Thoracic aorta (tissue), 2 donors: ENCODE measurements at regions not wholly inside any gene's neighbourhood (a gene's known extent, or its start where the extent isn't known, plus 50 kb on each side); places are given as distances from the start of the nearest gene placed in this dataset.

Source experiments
- ATAC-seq: fragments of 150-250 bp; one replicate; pipeline ENCODE4 v1.8.0; 2017; ENCODE audit warnings: low read depth; ENCODE audit not compliant: insufficient number of reproducible peaks, low FRiP score
- DNase-seq: peaks from one replicate; pipeline ENCODE4 v3.0.0-alpha.2; 2020; ENCODE audit warnings: low spot score
- H3K27ac ChIP-seq, 2 donors: fragments of 200-600 bp; sonication (generic); 1 replicate in 1 of 2; 2 replicates in 1 of 2; pipeline ENCODE4 v1.5.1; 2016; ENCODE audit warnings: mild to moderate bottlenecking in 2 of 2, moderate library complexity in 2 of 2
- H3K27me3 ChIP-seq: fragments of 200-600 bp; sonication (generic); replicated peaks from 2 replicates; pipeline ENCODE4 v1.6.0; 2016; ENCODE audit warnings: mild to moderate bottlenecking; ENCODE audit not compliant: insufficient read depth
- H3K36me3 ChIP-seq: fragments of 200-600 bp; sonication (generic); one replicate; pipeline ENCODE4 v1.5.1; 2016
- H3K4me1 ChIP-seq, 2 donors: fragments of 200-600 bp; sonication (generic); 1 replicate in 1 of 2; 2 replicates in 1 of 2; pipeline versions ENCODE4 v1.5.1 to v1.6.0; 2016; ENCODE audit warnings: low read depth in 2 of 2, mild to moderate bottlenecking in 1 of 2; ENCODE audit not compliant: control insufficient read depth in 1 of 2
- H3K4me3 ChIP-seq: fragments of 200-600 bp; sonication (generic); 2 replicates; pipeline ENCODE4 v1.5.1; 2016; ENCODE audit warnings: mild to moderate bottlenecking
- H3K9me3 ChIP-seq: fragments of 200-600 bp; sonication (generic); 2 replicates; pipeline ENCODE4 v1.5.1; 2016
- TF ChIP-seq, protein P1 (sequence below): fragments of 200-600 bp; sonication (generic); IDR thresholded peaks from one replicate; pipeline ENCODE4 v1.5.1; 2019; ENCODE audit warnings: antibody characterized with exemption

DNA sequence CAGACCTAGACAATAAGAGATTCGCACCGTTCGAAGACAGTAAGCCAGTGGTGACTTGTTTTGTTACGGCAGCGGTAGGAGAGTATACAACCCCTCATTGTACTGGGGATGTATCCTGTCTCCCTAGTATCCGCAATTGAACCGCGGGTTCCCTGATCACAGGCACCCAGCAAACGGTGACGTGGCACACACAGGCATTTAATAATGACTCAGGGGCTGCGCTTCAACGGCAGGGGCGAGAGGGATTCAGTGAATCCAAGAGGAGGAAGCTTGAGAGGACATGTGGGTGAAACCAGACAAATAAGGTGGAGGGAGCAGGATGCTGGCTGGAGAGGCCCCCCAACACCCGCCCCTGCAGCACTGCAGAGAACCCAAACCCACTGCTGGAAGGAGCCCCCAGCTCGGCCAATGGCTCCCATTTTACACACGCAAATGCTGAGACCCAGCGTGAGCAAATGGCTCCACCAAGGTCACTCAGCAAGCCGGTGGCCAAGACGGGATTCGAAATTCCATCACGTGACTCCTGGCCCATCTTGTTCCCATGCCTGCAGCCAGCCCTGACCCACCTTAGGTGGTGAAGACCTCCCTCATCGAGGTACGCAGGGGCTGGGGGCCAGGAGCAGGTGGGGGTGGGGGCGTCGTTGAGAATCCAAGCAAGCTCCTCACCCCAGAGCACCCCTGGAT is 149.9 kb downstream of the SYF2 start:
- no peak for DNase-seq
- H3K4me1 ChIP-seq: no peaks in the 10 kb centered on the region
- H3K36me3 ChIP-seq: no peaks in the 10 kb centered on the region
- no peaks in the 10 kb centered on the region for H3K9me3 ChIP-seq
- no peak for ATAC-seq
- H3K27me3 ChIP-seq: no peaks in the 10 kb centered on the region
- H3K27ac ChIP-seq: no peak overlapping the region
- no peak overlapping the region for H3K4me3 ChIP-seq
- TF ChIP-seq, protein P1, sequence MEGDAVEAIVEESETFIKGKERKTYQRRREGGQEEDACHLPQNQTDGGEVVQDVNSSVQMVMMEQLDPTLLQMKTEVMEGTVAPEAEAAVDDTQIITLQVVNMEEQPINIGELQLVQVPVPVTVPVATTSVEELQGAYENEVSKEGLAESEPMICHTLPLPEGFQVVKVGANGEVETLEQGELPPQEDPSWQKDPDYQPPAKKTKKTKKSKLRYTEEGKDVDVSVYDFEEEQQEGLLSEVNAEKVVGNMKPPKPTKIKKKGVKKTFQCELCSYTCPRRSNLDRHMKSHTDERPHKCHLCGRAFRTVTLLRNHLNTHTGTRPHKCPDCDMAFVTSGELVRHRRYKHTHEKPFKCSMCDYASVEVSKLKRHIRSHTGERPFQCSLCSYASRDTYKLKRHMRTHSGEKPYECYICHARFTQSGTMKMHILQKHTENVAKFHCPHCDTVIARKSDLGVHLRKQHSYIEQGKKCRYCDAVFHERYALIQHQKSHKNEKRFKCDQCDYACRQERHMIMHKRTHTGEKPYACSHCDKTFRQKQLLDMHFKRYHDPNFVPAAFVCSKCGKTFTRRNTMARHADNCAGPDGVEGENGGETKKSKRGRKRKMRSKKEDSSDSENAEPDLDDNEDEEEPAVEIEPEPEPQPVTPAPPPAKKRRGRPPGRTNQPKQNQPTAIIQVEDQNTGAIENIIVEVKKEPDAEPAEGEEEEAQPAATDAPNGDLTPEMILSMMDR: no peak

DNA sequence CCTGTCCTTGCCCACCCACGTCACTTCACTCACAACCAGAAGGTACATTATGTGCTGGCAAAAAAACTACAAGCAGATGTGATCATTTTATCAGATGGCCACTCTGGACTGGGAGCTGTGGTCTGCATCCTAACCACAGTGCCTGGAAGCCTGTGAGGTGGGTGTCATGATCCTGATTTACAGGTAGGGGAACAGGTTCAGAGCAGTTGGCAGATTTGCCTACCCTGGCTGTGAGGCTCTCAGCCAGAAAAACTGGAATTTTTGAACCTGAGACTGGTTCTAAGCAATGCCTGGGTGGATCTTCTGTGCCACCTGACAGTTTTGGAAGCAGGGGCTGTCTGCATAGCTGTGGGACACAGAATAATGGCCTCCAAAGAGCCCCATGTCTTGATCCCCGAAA is 150.8 kb downstream of the SYF2 start:
- ATAC-seq: no peak
- no peak for DNase-seq

DNA sequence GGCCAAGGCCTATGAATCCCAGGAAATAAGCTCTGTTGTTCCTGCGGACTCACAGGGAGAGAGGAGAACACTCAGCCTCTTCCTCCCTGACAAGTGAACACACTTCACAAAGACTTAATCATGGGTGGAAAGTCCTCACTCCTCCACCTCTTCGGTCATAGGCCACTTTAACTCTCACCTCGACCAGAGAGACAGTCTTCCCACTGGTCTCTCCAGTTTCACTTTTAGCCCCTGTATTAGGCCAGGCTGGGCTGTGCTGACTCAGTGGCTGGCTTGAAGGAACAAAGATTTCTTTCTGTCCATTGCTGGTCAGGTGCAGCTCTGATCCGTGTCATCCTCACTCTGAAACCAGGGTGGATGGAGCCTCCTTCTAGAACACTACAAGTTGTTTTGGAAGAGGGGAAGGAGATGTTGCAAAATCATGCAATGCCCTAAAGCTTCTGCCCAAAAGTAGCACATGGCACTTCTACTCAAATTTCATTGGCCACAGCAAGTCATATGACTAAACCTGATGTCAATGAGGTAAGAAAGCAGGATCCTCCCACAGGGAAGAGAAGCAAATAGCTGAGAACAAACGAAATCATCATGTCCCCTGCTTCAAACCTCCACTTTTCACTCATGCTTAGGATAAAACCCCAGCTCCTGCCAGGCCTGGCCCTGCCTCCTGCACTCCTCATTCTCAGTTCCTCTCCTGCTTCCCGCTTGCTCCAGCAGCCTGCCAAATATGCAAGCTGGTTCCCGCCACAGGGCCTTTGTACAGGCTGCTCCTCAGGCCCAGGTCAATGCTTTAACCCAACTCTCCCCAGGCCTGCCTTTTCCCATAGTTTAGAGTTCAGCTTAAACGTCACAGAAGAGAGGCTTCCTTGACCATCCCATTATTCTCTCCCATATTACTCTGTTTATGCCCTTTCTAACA is 150.5 kb upstream of the RUNX3 start:
- TF ChIP-seq, protein P1: no peak
- H3K9me3 ChIP-seq: no peaks in the 10 kb centered on the region
- DNase-seq (no peak), ATAC-seq (no peak)
- no peak overlapping the region for H3K27ac ChIP-seq
- no peaks in the 10 kb centered on the region for H3K27me3 ChIP-seq
- no peaks in the 10 kb centered on the region for H3K36me3 ChIP-seq
- no peak overlapping the region for H3K4me3 ChIP-seq
- H3K4me1 ChIP-seq: no peaks in the 10 kb centered on the region

More for the DNA sequence above, 150.8 kb downstream of the SYF2 start:
- H3K4me3 ChIP-seq: no peak overlapping the region
- H3K4me1 ChIP-seq: no peaks in the 10 kb centered on the region
- H3K27ac ChIP-seq: no peak overlapping the region
- TF ChIP-seq, protein P1: no peak
- H3K27me3 ChIP-seq: no peaks in the 10 kb centered on the region
- no peaks in the 10 kb centered on the region for H3K9me3 ChIP-seq
- H3K36me3 ChIP-seq: no peaks in the 10 kb centered on the region

DNA sequence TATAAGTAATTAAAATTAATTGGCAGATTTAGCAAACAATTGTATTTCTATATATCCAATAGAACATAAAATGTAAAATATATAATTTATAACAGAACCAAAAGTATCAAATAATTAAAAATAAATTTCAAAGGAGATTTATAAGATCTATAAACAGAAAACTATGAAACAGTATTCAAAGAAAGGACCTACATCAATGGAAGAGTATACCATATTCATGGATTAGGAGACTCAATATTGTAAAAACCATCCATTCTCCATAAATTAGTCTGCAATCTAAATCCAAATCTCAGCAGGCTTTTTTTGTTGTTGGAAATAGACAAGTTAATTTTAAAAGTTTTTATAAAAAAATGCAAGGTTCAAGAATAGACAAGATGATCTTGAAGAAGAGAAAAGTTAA is 149.0 kb upstream of the RUNX3 start:
- Histone ChIP-seq H3K27me3 (no peaks in the 10 kb centered on the region), H3K27ac (no peak overlapping the region), H3K4me3 (no peak overlapping the region), H3K4me1 (no peaks in the 10 kb centered on the region), H3K9me3 (no peaks in the 10 kb centered on the region), H3K36me3 (no peaks in the 10 kb centered on the region)
- no peak for DNase-seq
- TF ChIP-seq, protein P1: no peak
- no peak for ATAC-seq
